ENCODE measurements at regions not wholly inside any gene's neighbourhood (a gene's known extent, or its start where the extent isn't known, plus 50 kb on each side); places are given as distances from the start of the nearest gene placed in this dataset.
"Not testable (repeated sequence)": the region's sequence is repeated elsewhere in the genome, so short reads cannot be mapped to it uniquely, and the experiment has no call there.

- not testable (repeated sequence) for H3K27me3 Mint-ChIP-seq (ENCODE audit: low read depth)
Measured at GRCh38 chr3:75840160-75840559, 54.8 kb upstream of the ZNF717 start.

GRCh38 chr3:75850301-75851008 lies 65.1 kb upstream of the ZNF717 start:
- H3K4me1 Mint-ChIP-seq (ENCODE audit: low read depth); CTCF ChIA-PET; H3K27me3 Mint-ChIP-seq (ENCODE audit: low read depth); H3K27ac Mint-ChIP-seq; DNase-seq; intact Hi-C loops (cut with micrococcal nuclease); H3K4me3 Mint-ChIP-seq; H3K36me3 Mint-ChIP-seq (ENCODE audit: low read depth): not testable (repeated sequence)
- peaks cover 11% of the 10 kb centered on the region for H3K9me3 Mint-ChIP-seq

More at GRCh38 chr3:75840160-75840559, 54.8 kb upstream of the ZNF717 start:
- H3K4me3 Mint-ChIP-seq; H3K27ac Mint-ChIP-seq; H3K9me3 Mint-ChIP-seq; H3K4me1 Mint-ChIP-seq (ENCODE audit: low read depth); CTCF ChIA-PET; DNase-seq; H3K36me3 Mint-ChIP-seq (ENCODE audit: low read depth); intact Hi-C loops (cut with micrococcal nuclease): not testable (repeated sequence)

- no peak for DNase-seq
- CTCF ChIA-PET, result no interaction called here
- Mint-ChIP-seq H3K9me3 (peaks cover 11% of the 10 kb centered on the region), H3K36me3 (ENCODE audit: low read depth) (no peaks in the 10 kb centered on the region), H3K4me1 (ENCODE audit: low read depth) (no peaks in the 10 kb centered on the region), H3K4me3 (no peak overlapping the region), H3K27me3 (ENCODE audit: low read depth) (no peaks in the 10 kb centered on the region), H3K27ac (no peak overlapping the region)
- intact Hi-C loops (cut with micrococcal nuclease), result no loop called here
Measured at GRCh38 chr3:75863130-75863529, 77.8 kb upstream of the ZNF717 start.

- DNase-seq, result no peak
- Mint-ChIP-seq H3K9me3 (peaks cover 5% of the 10 kb centered on the region), H3K36me3 (ENCODE audit: low read depth) (no peaks in the 10 kb centered on the region), H3K27ac (no peak overlapping the region), H3K4me1 (ENCODE audit: low read depth) (no peaks in the 10 kb centered on the region), H3K27me3 (ENCODE audit: low read depth) (no peaks in the 10 kb centered on the region), H3K4me3 (no peak overlapping the region)
- intact Hi-C loops (cut with micrococcal nuclease), result no loop called here
- CTCF ChIA-PET, result no interaction called here
Measured at GRCh38 chr3:75863878-75864277, 78.5 kb upstream of the ZNF717 start.

GRCh38 chr3:75883719-75884118 lies 98.4 kb upstream of the ZNF717 start:
- H3K27ac Mint-ChIP-seq; H3K4me1 Mint-ChIP-seq (ENCODE audit: low read depth): not testable (repeated sequence)

GRCh38 chr3:75886971-75887526 lies 101.7 kb upstream of the ZNF717 start:
- peaks cover 2% of the 10 kb centered on the region for H3K9me3 Mint-ChIP-seq
- no peak overlapping the region for H3K27ac Mint-ChIP-seq
- no peaks in the 10 kb centered on the region for H3K27me3 Mint-ChIP-seq (ENCODE audit: low read depth)
- intact Hi-C loops (cut with micrococcal nuclease), result no loop called here
- CTCF ChIA-PET, result no interaction called here
- no peaks in the 10 kb centered on the region for H3K4me1 Mint-ChIP-seq (ENCODE audit: low read depth)
- no peak for DNase-seq
- H3K36me3 Mint-ChIP-seq (ENCODE audit: low read depth), result no peaks in the 10 kb centered on the region
- no peak overlapping the region for H3K4me3 Mint-ChIP-seq

More at GRCh38 chr3:75883719-75884118, 98.4 kb upstream of the ZNF717 start:
- DNase-seq; intact Hi-C loops (cut with micrococcal nuclease); CTCF ChIA-PET; H3K36me3 Mint-ChIP-seq (ENCODE audit: low read depth); H3K4me3 Mint-ChIP-seq; H3K9me3 Mint-ChIP-seq; H3K27me3 Mint-ChIP-seq (ENCODE audit: low read depth): not testable (repeated sequence)

- CTCF ChIA-PET, result no interaction called here
- Mint-ChIP-seq H3K36me3 (ENCODE audit: low read depth) (no peaks in the 10 kb centered on the region), H3K4me1 (ENCODE audit: low read depth) (no peaks in the 10 kb centered on the region), H3K9me3 (peaks cover 4% of the 10 kb centered on the region), H3K27ac (no peak overlapping the region), H3K4me3 (no peak overlapping the region), H3K27me3 (ENCODE audit: low read depth) (no peaks in the 10 kb centered on the region)
- no peak for DNase-seq
- intact Hi-C loops (cut with micrococcal nuclease), result no loop called here
Measured at GRCh38 chr3:75894234-75894633, 108.9 kb upstream of the ZNF717 start.

- Mint-ChIP-seq H3K9me3 (peaks cover 8% of the 10 kb centered on the region), H3K4me1 (ENCODE audit: low read depth) (no peaks in the 10 kb centered on the region), H3K27me3 (ENCODE audit: low read depth) (no peaks in the 10 kb centered on the region), H3K36me3 (ENCODE audit: low read depth) (no peaks in the 10 kb centered on the region), H3K27ac (no peak overlapping the region), H3K4me3 (no peak overlapping the region)
- CTCF ChIA-PET, result no interaction called here
- DNase-seq, result no peak
- intact Hi-C loops (cut with micrococcal nuclease), result no loop called here
Measured at GRCh38 chr3:75896265-75896664, 110.9 kb upstream of the ZNF717 start.

- H3K27ac Mint-ChIP-seq; H3K9me3 Mint-ChIP-seq; intact Hi-C loops (cut with micrococcal nuclease); H3K4me1 Mint-ChIP-seq (ENCODE audit: low read depth); H3K36me3 Mint-ChIP-seq (ENCODE audit: low read depth); H3K4me3 Mint-ChIP-seq; CTCF ChIA-PET; H3K27me3 Mint-ChIP-seq (ENCODE audit: low read depth); DNase-seq: not testable (repeated sequence)
Measured at GRCh38 chr3:75901446-75901845, 116.1 kb upstream of the ZNF717 start.

- H3K4me1 Mint-ChIP-seq (ENCODE audit: low read depth), result no peaks in the 10 kb centered on the region
- H3K9me3 Mint-ChIP-seq, result peaks cover 2% of the 10 kb centered on the region
- intact Hi-C loops (cut with micrococcal nuclease), result no loop called here
- no peaks in the 10 kb centered on the region for H3K36me3 Mint-ChIP-seq (ENCODE audit: low read depth)
- H3K4me3 Mint-ChIP-seq, result no peak overlapping the region
- H3K27me3 Mint-ChIP-seq (ENCODE audit: low read depth), result peaks cover 14% of the 10 kb centered on the region
- CTCF ChIA-PET, result no interaction called here
- H3K27ac Mint-ChIP-seq, result no peak overlapping the region
- no peak for DNase-seq
Measured at GRCh38 chr3:75906555-75907112, 121.3 kb upstream of the ZNF717 start.

- Mint-ChIP-seq H3K4me3 (no peak overlapping the region), H3K4me1 (ENCODE audit: low read depth) (no peaks in the 10 kb centered on the region), H3K36me3 (ENCODE audit: low read depth) (no peaks in the 10 kb centered on the region), H3K27ac (no peak overlapping the region), H3K9me3 (peaks cover 9% of the 10 kb centered on the region), H3K27me3 (ENCODE audit: low read depth) (no peaks in the 10 kb centered on the region)
- no peak for DNase-seq
- intact Hi-C loops (cut with micrococcal nuclease), result no loop called here
- CTCF ChIA-PET, result no interaction called here
Measured at GRCh38 chr3:75913800-75914350, 128.5 kb upstream of the ZNF717 start.

GRCh38 chr3:75914741-75915140 lies 129.4 kb upstream of the ZNF717 start:
- DNase-seq; H3K4me3 Mint-ChIP-seq; H3K9me3 Mint-ChIP-seq; CTCF ChIA-PET; intact Hi-C loops (cut with micrococcal nuclease); H3K4me1 Mint-ChIP-seq (ENCODE audit: low read depth); H3K36me3 Mint-ChIP-seq (ENCODE audit: low read depth); H3K27me3 Mint-ChIP-seq (ENCODE audit: low read depth); H3K27ac Mint-ChIP-seq: not testable (repeated sequence)

GRCh38 chr3:75938921-75939320 lies 153.6 kb upstream of the ZNF717 start:
- Mint-ChIP-seq H3K4me1 (ENCODE audit: low read depth) (no peaks in the 10 kb centered on the region), H3K9me3 (peaks cover 2% of the 10 kb centered on the region), H3K27ac (no peak overlapping the region), H3K4me3 (no peak overlapping the region), H3K36me3 (ENCODE audit: low read depth) (no peaks in the 10 kb centered on the region), H3K27me3 (ENCODE audit: low read depth) (no peaks in the 10 kb centered on the region)
- intact Hi-C loops (cut with micrococcal nuclease), result no loop called here
- CTCF ChIA-PET, result no interaction called here
- no peak for DNase-seq

All from activated naive CD4-positive, alpha-beta T cell treated with anti-CD3 and anti-CD28 coated beads for 36 hours (primary cell).